ENCODE measurements at regions not wholly inside any gene's neighbourhood (a gene's known extent, or its start where the extent isn't known, plus 50 kb on each side); places are given as distances from the start of the nearest gene placed in this dataset.
"Not testable (repeated sequence)": the region's sequence is repeated elsewhere in the genome, so short reads cannot be mapped to it uniquely, and the experiment has no call there.

- DNase-seq, result no peak
Measured at GRCh38 chr11:23155503-23155902, 295.2 kb upstream of the CCDC179 start.

DNA sequence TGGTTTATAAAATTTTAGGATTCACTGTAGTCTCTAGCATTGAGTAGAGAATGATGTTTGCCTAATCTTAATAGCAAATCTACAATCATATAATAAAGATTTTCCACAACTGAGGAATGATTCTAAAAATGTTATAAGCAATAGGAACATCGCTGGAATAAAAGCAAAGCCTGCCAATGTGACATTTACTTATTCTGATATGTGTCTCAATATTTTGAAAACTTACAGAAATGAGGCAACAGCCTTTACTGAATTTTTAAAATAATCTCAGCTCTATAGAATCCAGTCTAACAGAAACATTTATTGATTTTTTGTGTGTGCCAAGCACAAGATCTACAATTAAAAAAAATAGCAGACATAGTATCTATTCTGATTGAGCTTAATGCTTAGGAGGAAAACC lies 303.7 kb upstream of the CCDC179 start:
- no peak for DNase-seq

DNA sequence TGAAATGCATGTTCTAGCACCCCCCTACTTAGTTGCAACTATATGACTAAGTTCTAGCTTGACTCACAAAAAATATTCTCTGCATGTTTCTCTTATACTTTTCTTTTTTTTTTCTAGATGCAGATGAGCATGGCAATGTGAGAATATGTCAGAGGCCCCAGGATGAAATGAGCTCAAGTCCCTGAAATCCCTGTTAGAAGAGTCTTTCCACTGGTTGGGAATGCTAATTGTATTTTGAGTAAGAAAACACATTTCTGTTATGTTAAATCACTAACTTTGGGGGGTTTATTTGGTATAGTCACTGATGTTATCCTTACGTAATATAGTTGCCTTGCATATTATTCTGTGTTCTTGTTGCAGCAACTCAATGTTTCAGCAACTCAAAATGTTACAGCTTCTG lies 306.1 kb upstream of the CCDC179 start:
- DNase-seq, result no peak

DNA sequence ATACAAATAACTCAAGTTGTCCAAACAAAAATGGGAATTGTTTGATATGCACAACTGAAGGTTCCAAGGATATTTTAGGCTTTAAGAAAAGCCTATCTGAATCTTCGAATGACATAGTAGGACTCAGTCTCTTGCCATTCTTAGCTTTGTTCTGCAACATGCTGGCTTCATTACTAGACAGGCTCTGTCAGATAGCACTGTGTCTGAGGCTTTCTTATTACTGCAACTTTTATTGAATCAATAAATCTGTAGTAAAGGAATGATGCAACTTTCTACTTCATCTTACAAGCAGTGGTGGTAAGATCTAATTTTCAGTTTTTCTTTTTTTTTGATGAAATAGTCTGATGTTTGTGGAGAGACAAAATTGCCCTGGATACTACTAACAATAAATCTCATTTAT lies 319.3 kb upstream of the CCDC179 start:
- DNase-seq, result no peak

- DNase-seq, result no peak
Measured at GRCh38 chr11:23181022-23181807, 320.9 kb upstream of the CCDC179 start.

DNA sequence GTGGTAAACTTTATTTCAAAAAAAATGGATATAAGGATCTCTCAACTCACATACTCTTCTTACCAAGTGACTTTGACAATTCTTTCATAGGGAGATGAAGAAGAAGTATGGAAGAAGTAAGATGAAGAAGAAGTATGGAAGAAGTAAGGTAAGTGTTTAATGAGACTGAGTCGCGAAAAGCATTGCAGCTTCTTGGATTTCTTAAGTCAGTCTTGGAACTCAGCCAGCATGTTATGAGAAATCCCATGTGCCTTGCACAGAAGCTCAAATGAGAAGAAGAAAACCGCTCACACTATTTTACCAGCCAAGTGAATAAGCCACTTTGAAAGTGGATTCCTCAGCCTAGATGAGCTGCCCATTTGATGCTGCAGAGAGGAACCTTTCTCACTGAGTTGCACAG lies 332.0 kb upstream of the CCDC179 start:
- DNase-seq, result no peak

DNA sequence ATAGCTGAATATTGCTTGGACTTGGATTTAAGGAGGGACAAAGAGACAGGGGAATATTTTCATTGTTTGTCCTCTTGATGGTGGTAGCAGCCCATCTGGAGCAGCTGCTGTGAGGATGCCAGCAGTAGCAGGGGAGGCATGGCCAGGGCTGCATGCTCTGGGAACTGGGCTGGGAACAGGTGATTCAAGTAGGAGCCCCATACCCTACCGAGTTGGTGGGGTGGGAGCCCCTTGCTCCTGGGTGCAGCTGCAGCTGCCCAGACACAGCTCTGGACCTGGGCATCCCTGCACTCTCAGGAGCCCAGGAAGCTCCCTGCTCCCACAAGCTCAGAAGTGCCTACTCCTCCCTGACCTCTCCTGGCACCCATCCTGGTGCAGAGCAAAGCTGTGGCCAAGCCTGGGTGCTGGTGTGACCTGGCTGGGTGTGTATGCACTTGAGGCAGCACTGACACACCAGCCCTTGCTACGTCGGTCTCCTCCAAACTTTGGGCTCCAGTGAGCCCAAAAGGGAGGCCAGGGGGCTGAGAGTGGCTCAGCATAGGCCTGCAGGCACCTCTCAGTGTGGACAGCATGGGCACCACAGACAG lies 341.8 kb upstream of the CCDC179 start:
- DNase-seq, result no peak

DNA sequence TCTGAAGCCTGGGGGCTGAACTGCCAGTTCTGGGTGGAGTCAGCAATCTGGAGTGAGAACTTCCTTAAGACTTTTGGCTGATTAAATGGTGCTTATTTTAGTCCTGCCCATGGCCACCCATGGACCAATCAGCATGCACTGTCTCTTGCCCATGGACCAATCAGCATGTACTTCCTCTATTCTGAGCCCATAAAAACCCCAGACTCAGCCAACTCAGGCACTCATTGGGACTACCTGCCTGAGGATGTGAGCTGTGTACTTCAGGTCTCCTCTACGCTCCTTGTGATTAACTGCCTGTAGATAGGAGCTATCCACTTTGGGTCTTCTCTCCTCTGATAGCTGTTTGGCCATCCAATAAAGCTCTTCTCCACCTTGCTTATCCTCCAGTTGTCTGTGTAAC lies 342.3 kb upstream of the CCDC179 start:
- DNase-seq, result no peak

DNA sequence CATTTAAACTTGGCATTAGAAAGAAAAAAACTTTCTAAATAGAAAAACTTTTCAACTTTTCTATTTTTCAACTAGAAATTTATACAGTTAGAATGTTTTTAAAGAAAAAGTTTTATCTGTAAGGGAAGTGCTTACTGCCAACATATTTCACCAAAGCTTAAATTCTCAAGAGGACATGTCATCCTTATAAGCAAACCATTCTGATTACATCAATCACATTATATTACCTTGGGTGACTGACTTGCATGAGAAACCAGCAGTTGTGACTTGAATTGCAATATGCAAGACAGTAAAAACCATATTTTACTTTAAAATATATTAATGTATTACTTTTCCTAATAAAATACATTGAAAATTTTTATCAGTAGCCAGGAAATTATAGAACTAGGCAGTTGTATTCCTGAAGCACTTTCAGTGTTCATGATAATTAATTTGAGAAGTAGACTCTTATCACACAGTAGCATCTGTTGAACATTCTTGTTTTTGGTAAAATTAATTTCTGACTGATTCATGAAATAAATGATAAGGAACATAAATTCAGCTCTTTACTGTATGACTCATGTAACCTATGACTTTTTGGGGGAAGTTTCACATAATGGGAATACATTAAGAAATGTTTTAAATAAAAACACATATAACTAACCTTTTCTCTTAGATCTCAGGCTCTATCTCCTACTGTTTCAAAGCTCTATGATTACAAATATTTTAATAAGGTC lies 345.0 kb upstream of the CCDC179 start:
- no peak for DNase-seq

DNA sequence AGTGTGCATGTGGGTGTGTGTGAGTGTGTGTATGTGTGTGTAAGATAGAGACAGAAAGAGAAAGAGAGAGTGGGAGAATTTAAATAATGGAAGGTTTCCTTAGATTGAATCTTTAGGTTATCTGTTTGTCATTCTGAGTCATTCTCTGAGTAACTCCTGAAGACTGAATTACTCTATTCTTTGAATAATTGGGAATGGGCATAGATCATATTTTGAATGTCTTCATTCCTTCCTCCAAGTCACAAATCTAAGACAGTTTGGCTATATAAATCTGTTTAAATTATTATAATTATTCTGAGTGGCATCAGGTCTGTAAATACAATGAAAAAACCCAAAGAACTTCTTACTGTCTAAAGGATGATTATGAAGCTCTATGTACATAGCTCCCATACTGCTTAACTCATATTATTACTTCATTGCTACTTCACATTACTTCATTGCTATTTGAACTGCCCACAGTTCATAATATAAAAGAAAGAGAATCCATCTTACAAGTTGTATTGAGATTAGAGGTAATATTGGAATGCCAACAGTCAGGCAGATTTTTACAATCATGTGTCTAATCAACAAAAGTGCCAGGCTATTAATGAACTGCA lies 346.6 kb upstream of the CCDC179 start:
- DNase-seq, result no peak

GRCh38 chr11:23211221-23211620 lies 350.9 kb upstream of the CCDC179 start:
- no peak for DNase-seq

DNA sequence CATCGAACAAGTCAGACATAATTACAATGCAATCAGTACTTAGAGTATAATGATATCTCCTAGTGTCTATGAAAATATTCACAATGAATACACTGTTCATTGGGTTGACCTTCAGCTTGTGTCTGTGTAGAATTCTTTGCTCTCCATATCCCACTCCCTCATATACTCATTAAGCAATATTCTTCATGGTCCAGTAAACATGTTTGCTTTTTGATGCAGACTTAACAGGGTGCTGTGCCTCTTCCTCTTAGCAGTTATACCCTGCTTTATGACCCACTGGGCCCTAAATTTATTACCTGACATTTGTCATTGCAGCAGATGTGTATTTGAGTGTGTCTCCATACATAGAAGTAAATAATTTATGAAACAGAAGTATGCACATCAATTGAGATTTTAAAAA lies 352.5 kb upstream of the CCDC179 start:
- no peak for DNase-seq

- DNase-seq, result no peak
Measured at GRCh38 chr11:23217072-23217471, 356.8 kb upstream of the CCDC179 start.

- DNase-seq, result not testable (repeated sequence)
Measured at GRCh38 chr11:23220086-23220485, 359.8 kb upstream of the CCDC179 start.

DNA sequence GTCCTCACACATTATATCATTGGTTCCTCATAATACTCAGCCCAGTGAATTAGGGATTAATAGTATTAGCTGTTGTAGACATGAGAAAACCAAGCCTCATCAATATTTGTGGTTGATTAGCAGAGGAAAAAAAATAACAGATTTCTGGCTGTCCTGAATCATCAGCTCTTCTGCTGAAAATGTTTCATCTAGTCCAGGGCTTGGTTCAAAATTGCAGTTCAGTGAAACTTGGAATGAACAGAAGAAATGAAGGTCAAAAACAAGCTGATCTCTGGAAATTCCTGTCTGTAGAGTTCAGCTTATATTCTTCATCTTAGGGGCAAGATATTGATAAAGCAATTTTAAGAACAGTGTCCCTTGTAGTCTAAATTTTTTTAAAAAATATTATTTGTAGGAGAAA lies 361.1 kb upstream of the CCDC179 start:
- DNase-seq, result no peak

GRCh38 chr11:23226331-23227077 lies 366.2 kb upstream of the CCDC179 start:
- DNase-seq, result no peak

- DNase-seq, result no peak
Measured at GRCh38 chr11:23227078-23227445, 366.8 kb upstream of the CCDC179 start.

DNA sequence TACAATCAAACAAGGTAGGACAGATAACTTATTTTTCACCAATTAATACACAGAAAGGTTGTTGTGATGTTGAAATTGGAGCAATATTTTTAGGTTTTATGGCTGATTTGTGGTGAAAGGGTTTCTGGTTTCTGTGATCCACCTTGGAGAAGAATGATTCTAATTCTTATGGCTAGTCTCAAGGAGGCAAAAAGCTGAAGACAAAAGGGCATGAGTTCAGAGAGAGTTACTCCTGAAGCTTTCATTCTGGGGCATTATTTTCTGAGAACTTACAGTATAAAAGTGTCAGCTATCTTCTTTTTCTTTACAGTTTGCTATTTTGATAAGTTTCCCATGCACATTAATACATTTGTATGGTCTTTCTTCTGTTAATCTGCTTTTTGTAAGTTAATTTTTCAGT lies 372.4 kb upstream of the CCDC179 start:
- DNase-seq, result no peak

DNA sequence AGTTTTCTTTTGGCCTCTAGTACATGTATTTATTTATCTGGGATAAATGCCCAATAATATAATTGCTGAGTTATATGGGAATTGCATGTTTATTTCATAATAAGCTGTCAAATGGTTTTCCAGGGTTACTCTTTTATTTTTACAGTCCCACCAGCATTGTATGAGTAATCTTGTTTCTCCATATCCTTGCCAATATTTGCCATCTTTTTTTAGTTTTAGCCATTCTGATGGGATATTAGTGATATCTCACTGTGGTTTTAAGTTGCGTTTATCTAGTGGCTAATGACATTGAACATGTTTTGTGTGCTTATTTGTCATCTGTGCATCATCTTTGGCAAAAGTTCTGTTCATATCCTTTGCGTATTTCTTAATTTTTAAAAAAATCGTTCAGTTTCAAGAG lies 372.8 kb upstream of the CCDC179 start:
- no peak for DNase-seq

DNA sequence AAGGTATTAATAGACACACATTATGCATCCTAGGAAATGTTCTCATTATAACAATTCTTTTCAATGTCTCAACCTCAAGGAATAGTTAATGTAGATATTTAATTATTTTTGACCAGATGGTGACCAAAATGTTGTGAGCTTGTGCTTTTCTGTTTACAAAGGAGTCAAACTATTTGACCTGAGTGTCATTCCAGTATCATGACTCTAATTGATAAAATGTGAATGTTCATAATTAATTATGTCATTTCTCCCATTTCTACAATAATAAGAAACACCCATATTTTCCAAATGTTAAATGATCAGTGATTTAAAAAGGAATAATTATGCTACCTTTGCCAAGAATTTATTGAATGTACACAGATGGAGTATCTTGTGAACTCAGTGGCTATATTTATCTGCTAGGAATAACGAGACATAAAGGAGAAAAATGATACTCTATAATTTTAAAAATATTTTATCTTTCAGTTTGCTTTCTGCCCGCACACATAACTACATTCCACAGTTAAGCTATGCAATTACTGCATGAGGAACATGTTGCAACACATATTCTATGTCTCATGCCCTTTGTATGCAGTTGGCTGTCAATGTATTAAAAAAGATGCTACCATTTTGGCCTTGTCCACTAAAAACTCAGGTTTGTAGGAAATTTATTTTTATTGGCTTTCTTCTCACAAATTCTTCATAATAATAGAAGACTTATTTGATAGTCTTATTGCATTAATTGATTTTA lies 376.7 kb upstream of the CCDC179 start:
- no peak for DNase-seq

- no peak for DNase-seq
Measured at GRCh38 chr11:23252426-23252825, 392.2 kb upstream of the CCDC179 start.

DNA sequence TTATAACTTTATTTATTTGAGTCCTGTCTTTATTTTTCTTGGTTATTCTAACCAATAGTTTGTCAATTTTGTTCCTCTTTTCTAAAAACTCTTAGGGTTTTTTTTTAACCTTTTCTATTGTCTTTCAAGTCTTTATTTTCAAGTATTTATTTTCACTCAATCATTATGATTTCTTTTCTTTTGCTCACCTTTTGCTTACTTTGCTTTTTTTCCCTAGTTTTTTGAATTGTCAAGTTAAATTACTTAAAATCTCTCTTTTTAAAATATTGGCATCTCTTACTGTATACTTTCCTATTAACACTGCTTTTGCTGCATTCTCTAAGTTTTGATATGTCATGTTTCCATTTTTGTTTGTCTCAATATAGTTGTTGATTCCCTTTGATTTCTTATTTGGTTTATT lies 396.8 kb upstream of the CCDC179 start:
- DNase-seq, result no peak

Measured in bone marrow (tissue), 2 donors.